H1 (cell line): ENCODE measurements at regions not wholly inside any gene's neighbourhood (a gene's known extent, or its start where the extent isn't known, plus 50 kb on each side); places are given as distances from the start of the nearest gene placed in this dataset.

Source experiments
- CTCF ChIA-PET: fragments of 300-600 bp; sonication (Branson Sonifier 250); formaldehyde crosslinking; loops from one replicate; lab custom pipeline; 2021; ENCODE audit not compliant: partially characterized antibody; lab: Charles Lee
- POLR2A ChIA-PET: fragments of 300-600 bp; sonication (Branson Sonifier 250); formaldehyde crosslinking; loops from one replicate; lab custom pipeline; 2021; ENCODE audit warnings: inconsistent platforms; ENCODE audit not compliant: partially characterized antibody; lab: Charles Lee
- DNase-seq, 2 experiments: peaks; one replicate each; pipeline versions ENCODE4 v3.0.0 to v3.0.0-alpha.2; 2010 to 2022; ENCODE audit warnings: low spot score in 2 of 2, low read depth in 1 of 2, mixed read lengths in 1 of 2
- FAIRE-seq: peaks from 2 replicates; lab custom pipeline; 2011; peaks lifted over from hg19 to GRCh38; lab: Jason Lieb, UNC
- H2AFZ ChIP-seq: 2 replicates; pipeline ENCODE4 v1.8.1; 2012; ENCODE audit warnings: low read length, inconsistent platforms
- H2AK5ac ChIP-seq: 2 replicates; pipeline ENCODE4 v1.6.1; 2013; ENCODE audit warnings: low read depth, low read length
- H2BK120ac ChIP-seq: replicated peaks from 2 replicates; pipeline ENCODE3; 2013; ENCODE audit warnings: low read depth, low read length, inconsistent platforms
- H2BK12ac ChIP-seq: 2 replicates; pipeline ENCODE4 v1.6.1; 2013; ENCODE audit warnings: low read depth, low read length
- H2BK15ac ChIP-seq: 2 replicates; pipeline ENCODE4 v1.6.1; 2013; ENCODE audit warnings: low read length
- H2BK20ac ChIP-seq: 2 replicates; pipeline ENCODE4 v1.6.1; 2013; ENCODE audit warnings: low read length
- H2BK5ac ChIP-seq: 2 replicates; pipeline ENCODE4 v1.6.1; 2013; ENCODE audit warnings: low read depth, low read length
- H3K14ac ChIP-seq: 2 replicates; pipeline ENCODE4 v1.6.1; 2013; ENCODE audit warnings: inconsistent platforms; ENCODE audit not compliant: insufficient read length
- H3K18ac ChIP-seq: 2 replicates; pipeline ENCODE4 v1.6.1; 2013; ENCODE audit warnings: low read length; ENCODE audit errors: extremely low read depth
- H3K23ac ChIP-seq: 2 replicates; pipeline ENCODE4 v1.6.1; 2013; ENCODE audit warnings: inconsistent platforms; ENCODE audit not compliant: insufficient read length
- H3K23me2 ChIP-seq: 2 replicates; pipeline ENCODE4 v1.6.1; 2013; ENCODE audit warnings: low read depth, low read length
- H3K27ac ChIP-seq: 2 replicates; pipeline ENCODE4 v1.6.1; 2011; ENCODE audit warnings: low read depth, low read length, inconsistent platforms
- H3K27me3 ChIP-seq, 4 experiments: replicated peaks in 1 of 4; 1 replicate in 1 of 4; 2 replicates in 3 of 4; pipeline versions ENCODE4 v1.6.1 to v1.8.1; 2011 to 2013; ENCODE audit warnings: low read length in 3 of 4, mild to moderate bottlenecking in 3 of 4, inconsistent platforms in 2 of 4, mixed read lengths in 2 of 4, moderate library complexity in 1 of 4; ENCODE audit not compliant: control insufficient read depth in 3 of 4, insufficient read depth in 3 of 4; ENCODE audit errors: extremely low read depth in 1 of 4
- H3K36me3 ChIP-seq, 4 experiments: 2 replicates each; pipeline versions ENCODE4 v1.6.1 to v1.8.1; 2011 to 2013; ENCODE audit warnings: mild to moderate bottlenecking in 4 of 4, low read length in 3 of 4, moderate library complexity in 2 of 4, control low read depth in 1 of 4, inconsistent platforms in 1 of 4; ENCODE audit not compliant: insufficient read depth in 4 of 4, control insufficient read depth in 2 of 4
- H3K4ac ChIP-seq: replicated peaks from 2 replicates; pipeline ENCODE3; 2013; ENCODE audit warnings: low read length, low read depth, mixed read lengths, inconsistent platforms; ENCODE audit not compliant: insufficient read length
- H3K4me1 ChIP-seq, 4 experiments: replicated peaks in 1 of 4; 1 replicate in 1 of 4; 2 replicates in 3 of 4; pipeline versions ENCODE4 v1.6.1 to v1.8.1; 2011 to 2013; ENCODE audit warnings: low read length in 3 of 4, inconsistent platforms in 2 of 4, mixed read lengths in 1 of 4; ENCODE audit not compliant: insufficient read depth in 4 of 4, control insufficient read depth in 3 of 4
- H3K4me2 ChIP-seq, 2 experiments: 2 replicates each; pipeline versions ENCODE4 v1.6.1 to v1.8.1; 2011 to 2013; ENCODE audit warnings: low read depth in 2 of 2, low read length in 2 of 2, control low read depth in 1 of 2, inconsistent platforms in 1 of 2, mild to moderate bottlenecking in 1 of 2; ENCODE audit not compliant: insufficient read depth in 1 of 2
- H3K4me3 ChIP-seq, 4 experiments: fragments of 200-600, 300-600 bp in 1 of 4; sonication (generic), shearing (Covaris generic), sonication (Bioruptor Twin) in 1 of 4; 2 replicates each; pipeline versions ENCODE4 v1.5.1 to v1.8.1; 2011 to 2016; ENCODE audit warnings: low read length in 4 of 4, low read depth in 3 of 4, control low read depth in 2 of 4, inconsistent platforms in 2 of 4, mild to moderate bottlenecking in 2 of 4, mixed read lengths in 1 of 4, moderate library complexity in 1 of 4; ENCODE audit not compliant: insufficient read depth in 2 of 4; ENCODE audit errors: extremely low read depth in 1 of 4
- H3K56ac ChIP-seq: replicated peaks from 2 replicates; pipeline ENCODE3; 2013; ENCODE audit warnings: low read depth, mild to moderate bottlenecking, mixed read lengths, low read length, inconsistent platforms; ENCODE audit not compliant: insufficient read length
- H3K79me1 ChIP-seq: 2 replicates; pipeline ENCODE4 v1.6.1; 2013; ENCODE audit warnings: low read depth, low read length, control low read depth
- H3K79me2 ChIP-seq, 2 experiments: 2 replicates each; pipeline versions ENCODE4 v1.6.1 to v1.8.1; 2012 to 2013; ENCODE audit warnings: low read length in 2 of 2, mild to moderate bottlenecking in 2 of 2, inconsistent platforms in 1 of 2; ENCODE audit not compliant: insufficient read depth in 2 of 2, control insufficient read depth in 1 of 2
- H3K9ac ChIP-seq, 4 experiments: replicated peaks in 1 of 4; 1 replicate in 1 of 4; 2 replicates in 3 of 4; pipeline versions ENCODE4 v1.6.1 to v1.8.1; 2011 to 2013; ENCODE audit warnings: low read depth in 3 of 4, low read length in 3 of 4, control low read depth in 2 of 4, mild to moderate bottlenecking in 2 of 4, moderate library complexity in 2 of 4, inconsistent platforms in 1 of 4; ENCODE audit errors: extremely low read depth in 1 of 4
- H3K9me3 ChIP-seq, 2 experiments: 2 replicates each; pipeline versions ENCODE4 v1.6.1 to v1.8.1; 2012 to 2013; ENCODE audit warnings: mild to moderate bottlenecking in 2 of 2, moderate library complexity in 2 of 2, control low read depth in 1 of 2, inconsistent platforms in 1 of 2, low read depth in 1 of 2, low read length in 1 of 2, mixed read lengths in 1 of 2; ENCODE audit not compliant: insufficient read depth in 2 of 2
- H4K20me1 ChIP-seq, 2 experiments: replicated peaks in 1 of 2; 2 replicates each; pipeline versions ENCODE3 to v1.8.1; 2011 to 2013; ENCODE audit warnings: inconsistent platforms in 2 of 2, low read length in 2 of 2, mild to moderate bottlenecking in 1 of 2; ENCODE audit not compliant: insufficient read depth in 2 of 2, control insufficient read depth in 1 of 2
- H4K5ac ChIP-seq: 2 replicates; pipeline ENCODE4 v1.6.1; 2013; ENCODE audit warnings: low read length, low read depth, mixed read lengths, inconsistent platforms; ENCODE audit not compliant: insufficient read length
- H4K8ac ChIP-seq: 2 replicates; pipeline ENCODE4 v1.8.0; 2013; ENCODE audit warnings: mild to moderate bottlenecking, moderate library complexity, low read length, inconsistent platforms; ENCODE audit not compliant: insufficient read depth; ENCODE audit errors: extremely low read depth
- H4K91ac ChIP-seq: replicated peaks from 2 replicates; pipeline ENCODE3; 2013; ENCODE audit warnings: low read length, mixed read lengths, inconsistent platforms; ENCODE audit not compliant: insufficient read length
- ASH2L ChIP-seq: fragments of 200-600, 300-600 bp; sonication (generic); IDR thresholded peaks from one replicate; pipeline ENCODE4 v1.7.1; 2017; ENCODE audit warnings: low read length
- SIRT6 ChIP-seq: IDR thresholded peaks from one replicate; pipeline ENCODE4 v1.7.1; 2012; ENCODE audit warnings: low read length, inconsistent platforms

DNA sequence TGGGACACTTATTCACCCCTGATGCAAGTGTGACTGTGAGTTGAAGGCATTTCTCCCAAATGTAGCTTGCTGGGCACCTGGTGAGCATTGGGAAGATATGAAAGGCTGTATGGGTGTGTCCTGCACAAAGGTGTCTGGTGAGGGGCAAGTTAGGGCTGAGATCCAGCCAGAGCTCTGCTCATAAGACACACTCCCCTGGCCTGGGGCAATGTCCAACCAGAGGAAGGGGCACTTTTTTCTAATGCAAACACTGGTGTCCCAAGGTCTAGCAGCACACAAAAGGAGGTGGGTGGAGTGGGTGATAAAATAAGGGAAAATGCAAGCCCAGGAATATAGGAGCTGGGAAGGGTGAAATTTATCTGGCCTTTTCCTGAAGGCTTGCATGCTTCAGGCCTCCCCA lies 57.0 kb upstream of the TRABD2B start:
- ChIA-PET POLR2A (interaction anchor here (1.2 kb wide), 1 partner anchor 11 kb away, joined by 3 read pairs; no protein-coding TSS in a partner anchor), CTCF (interaction anchor here (1.1 to 12.4 kb wide), 7 partner anchors 14 to 269 kb away, joined by 3 to 158 read pairs (median 8); partner anchors contain the start of gene TRABD2B)
- Histone ChIP-seq H3K14ac (no peak overlapping the region), H3K4me1 (peaks cover 0 to 3% (median under 1%) of the 10 kb centered on the region in 4 experiments; a peak in 3 of 7 replicates), H3K9me3 (no peaks in the 10 kb centered on the region), H3K4me3 (no peak overlapping the region), H4K20me1 (no peaks in the 10 kb centered on the region), H2AK5ac (no peak overlapping the region), H2BK20ac (peak overlapping the region; percentile 88; the same call in 1 of the 2 replicates), H3K18ac (no peak overlapping the region), H3K36me3 (no peaks in the 10 kb centered on the region), H3K79me2 (no peaks in the 10 kb centered on the region), H4K91ac (no peak overlapping the region), H3K9ac (no peak overlapping the region), H2BK15ac (no peak overlapping the region), H3K23me2 (no peaks in the 10 kb centered on the region), H3K23ac (no peak overlapping the region), H4K8ac (no peak overlapping the region), H4K5ac (no peak overlapping the region), H3K4me2 (no peak overlapping the region), H3K27me3 (no peaks in the 10 kb centered on the region), H2BK5ac (no peak overlapping the region), H3K79me1 (no peaks in the 10 kb centered on the region), H3K27ac (no peak overlapping the region), H2BK120ac (no peak overlapping the region), H3K56ac (no peak overlapping the region), H3K4ac (no peak overlapping the region), H2AFZ (no peak overlapping the region), H2BK12ac (no peak overlapping the region; the same call in 1 of the 2 replicates)
- TF ChIP-seq SIRT6 (no peak), ASH2L (no peak)
- FAIRE-seq = no peak
- no peak for DNase-seq
